ENCODE measurements at regions not wholly inside any gene's neighbourhood (a gene's known extent, or its start where the extent isn't known, plus 50 kb on each side); places are given as distances from the start of the nearest gene placed in this dataset.

DNA sequence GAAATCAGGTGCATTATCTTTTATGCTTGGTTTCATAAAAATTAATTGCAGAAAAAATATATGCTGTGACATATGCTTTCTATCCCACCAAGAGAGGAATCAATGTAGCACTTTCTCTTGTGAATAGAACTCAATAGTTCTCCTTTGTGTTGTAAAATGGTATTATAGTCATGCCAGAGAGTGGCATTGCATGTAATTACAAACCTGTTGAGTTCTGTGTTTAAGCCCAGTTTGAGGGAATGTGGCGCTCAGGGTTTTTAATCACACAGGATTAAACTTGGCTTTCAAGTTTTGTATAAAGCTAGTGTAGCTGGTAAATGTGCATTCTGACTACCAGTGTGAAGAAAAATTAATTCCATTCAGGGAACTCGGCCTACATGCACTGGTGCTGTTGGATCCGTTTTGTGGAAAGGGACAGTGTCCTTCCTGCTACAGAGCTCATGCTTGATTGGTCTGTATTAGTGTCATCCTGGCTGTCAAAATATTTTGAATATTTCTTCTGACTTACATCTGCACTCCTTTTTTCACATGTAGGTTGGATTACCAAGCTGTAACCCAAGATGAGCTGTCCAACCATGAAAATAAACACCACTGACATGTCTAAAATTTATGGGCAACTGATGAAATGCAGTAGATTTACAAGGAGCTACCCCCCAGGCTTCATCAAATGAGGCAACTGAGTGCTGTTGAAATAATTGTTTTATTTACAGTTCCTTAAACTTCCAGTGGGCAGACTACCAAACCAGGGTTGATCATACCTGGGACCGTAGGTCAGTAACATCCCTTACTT, 80.3 kb downstream of the SLC4A3 start:
- Histone ChIP-seq H3K27ac (ENCODE audit: low read depth, low read length) (no peak overlapping the region), H3K79me2 (ENCODE audit: control insufficient read depth, low read length) (peaks cover 76% of the 10 kb centered on the region), H4K20me1 (ENCODE audit: control insufficient read depth, insufficient read depth, low read depth, low read length) (no peaks in the 10 kb centered on the region), H3K4me2 (ENCODE audit: low read length) (no peak overlapping the region), H3K36me3 (ENCODE audit: control insufficient read depth, low read length) (peaks cover 11% of the 10 kb centered on the region), H3K27me3 (ENCODE audit: control insufficient read depth, low read length) (no peaks in the 10 kb centered on the region), H3K9me3 (ENCODE audit: control insufficient read depth, insufficient read depth, low read length) (no peaks in the 10 kb centered on the region), H3K4me3 (ENCODE audit: low read length) (no peak overlapping the region), H3K9me2 (replicated peaks; ENCODE audit: control insufficient read depth, low read length) (no peaks in the 10 kb centered on the region), H3F3A (ENCODE audit: control insufficient read depth, insufficient read depth) (no peaks in the 10 kb centered on the region), H3K4me1 (ENCODE audit: control insufficient read depth, low read length) (no peaks in the 10 kb centered on the region)
- TF ChIP-seq EZH2phosphoT487 (IDR thresholded peaks at IDR 0.05; ENCODE audit: borderline replicate concordance, low read length): no peak
- TF ChIP-seq, protein P1, sequence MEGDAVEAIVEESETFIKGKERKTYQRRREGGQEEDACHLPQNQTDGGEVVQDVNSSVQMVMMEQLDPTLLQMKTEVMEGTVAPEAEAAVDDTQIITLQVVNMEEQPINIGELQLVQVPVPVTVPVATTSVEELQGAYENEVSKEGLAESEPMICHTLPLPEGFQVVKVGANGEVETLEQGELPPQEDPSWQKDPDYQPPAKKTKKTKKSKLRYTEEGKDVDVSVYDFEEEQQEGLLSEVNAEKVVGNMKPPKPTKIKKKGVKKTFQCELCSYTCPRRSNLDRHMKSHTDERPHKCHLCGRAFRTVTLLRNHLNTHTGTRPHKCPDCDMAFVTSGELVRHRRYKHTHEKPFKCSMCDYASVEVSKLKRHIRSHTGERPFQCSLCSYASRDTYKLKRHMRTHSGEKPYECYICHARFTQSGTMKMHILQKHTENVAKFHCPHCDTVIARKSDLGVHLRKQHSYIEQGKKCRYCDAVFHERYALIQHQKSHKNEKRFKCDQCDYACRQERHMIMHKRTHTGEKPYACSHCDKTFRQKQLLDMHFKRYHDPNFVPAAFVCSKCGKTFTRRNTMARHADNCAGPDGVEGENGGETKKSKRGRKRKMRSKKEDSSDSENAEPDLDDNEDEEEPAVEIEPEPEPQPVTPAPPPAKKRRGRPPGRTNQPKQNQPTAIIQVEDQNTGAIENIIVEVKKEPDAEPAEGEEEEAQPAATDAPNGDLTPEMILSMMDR (IDR thresholded peaks at IDR 0.05; ENCODE audit: low read depth, low read length, poor library complexity, severe bottlenecking): no peak

DNA sequence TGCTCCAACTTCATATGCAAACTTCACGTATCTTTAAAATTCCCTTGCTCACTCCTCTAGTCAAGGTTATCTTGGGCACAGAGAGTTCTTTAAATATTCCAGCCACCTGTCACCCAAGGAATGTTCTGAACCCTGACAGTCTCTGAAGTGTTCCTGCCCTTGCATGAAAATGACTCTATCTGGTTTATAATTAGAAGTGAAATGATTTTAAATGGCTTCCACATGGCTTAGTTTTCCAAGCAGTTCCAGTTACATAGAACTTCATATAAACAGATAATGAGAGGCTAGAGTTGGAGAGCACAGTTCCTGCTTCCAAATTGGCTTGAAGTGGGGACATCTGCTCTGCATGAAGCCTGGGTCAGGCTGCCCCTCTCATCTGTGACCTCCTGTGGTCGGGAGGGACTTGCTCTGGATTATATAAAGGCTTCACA, 81.9 kb downstream of the SLC4A3 start:
- no peaks in the 10 kb centered on the region for H3K27me3 ChIP-seq (ENCODE audit: control insufficient read depth, low read length)
- H3K4me1 ChIP-seq (ENCODE audit: control insufficient read depth, low read length): no peaks in the 10 kb centered on the region
- peaks cover 11% of the 10 kb centered on the region for H3K36me3 ChIP-seq (ENCODE audit: control insufficient read depth, low read length)
- no peaks in the 10 kb centered on the region for H3K9me2 ChIP-seq (replicated peaks; ENCODE audit: control insufficient read depth, low read length)
- TF ChIP-seq EZH2phosphoT487 (IDR thresholded peaks at IDR 0.05; ENCODE audit: borderline replicate concordance, low read length): no peak
- TF ChIP-seq, protein P1 (IDR thresholded peaks at IDR 0.05; ENCODE audit: low read depth, low read length, poor library complexity, severe bottlenecking): no peak
- no peaks in the 10 kb centered on the region for H3F3A ChIP-seq (ENCODE audit: control insufficient read depth, insufficient read depth)
- no peaks in the 10 kb centered on the region; the same call in 1 of the 2 replicates for H3K9me3 ChIP-seq (ENCODE audit: control insufficient read depth, insufficient read depth, low read length)
- H3K4me2 ChIP-seq (ENCODE audit: low read length): no peak overlapping the region
- H3K4me3 ChIP-seq (ENCODE audit: low read length): no peak overlapping the region
- H3K27ac ChIP-seq (ENCODE audit: low read depth, low read length): no peak overlapping the region
- no peaks in the 10 kb centered on the region for H4K20me1 ChIP-seq (ENCODE audit: control insufficient read depth, insufficient read depth, low read depth, low read length)
- peaks cover 68% of the 10 kb centered on the region for H3K79me2 ChIP-seq (ENCODE audit: control insufficient read depth, low read length)

DNA sequence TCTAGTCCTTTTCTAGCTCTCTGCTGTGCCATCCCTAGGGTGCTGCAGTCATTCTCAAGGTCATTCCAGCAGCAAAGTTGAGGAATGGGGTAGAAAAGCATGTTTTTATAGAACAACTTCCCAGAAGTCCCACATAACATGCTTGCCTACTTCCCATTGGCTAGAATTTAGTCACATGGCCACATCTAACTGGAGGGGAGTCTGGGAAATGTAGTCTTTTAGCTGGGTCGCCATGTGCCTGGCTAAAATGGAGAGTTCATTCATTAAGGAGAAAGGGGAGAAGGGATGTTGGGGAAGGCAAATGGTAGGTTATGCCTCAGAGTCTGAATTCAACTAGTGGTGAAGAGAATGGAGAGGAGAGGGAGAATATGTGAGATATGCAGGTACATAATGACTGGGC, 85.7 kb downstream of the SLC4A3 start:
- no peaks in the 10 kb centered on the region for H3F3A ChIP-seq (ENCODE audit: control insufficient read depth, insufficient read depth)
- H3K9me2 ChIP-seq (replicated peaks; ENCODE audit: control insufficient read depth, low read length): no peaks in the 10 kb centered on the region
- peaks cover 8% of the 10 kb centered on the region for H3K36me3 ChIP-seq (ENCODE audit: control insufficient read depth, low read length)
- H3K27ac ChIP-seq (ENCODE audit: low read depth, low read length): no peak overlapping the region
- H3K4me1 ChIP-seq (ENCODE audit: control insufficient read depth, low read length): 0 out of 2 replicates have a peak, but pooled peaks cover 7% of the 10 kb centered on the region
- TF ChIP-seq, protein P1 (IDR thresholded peaks at IDR 0.05; ENCODE audit: low read depth, low read length, poor library complexity, severe bottlenecking): no peak
- no peak for TF ChIP-seq EZH2phosphoT487 (IDR thresholded peaks at IDR 0.05; ENCODE audit: borderline replicate concordance, low read length)
- no peaks in the 10 kb centered on the region for H4K20me1 ChIP-seq (ENCODE audit: control insufficient read depth, insufficient read depth, low read depth, low read length)
- no peaks in the 10 kb centered on the region; the same call in 1 of the 2 replicates for H3K9me3 ChIP-seq (ENCODE audit: control insufficient read depth, insufficient read depth, low read length)
- H3K4me3 ChIP-seq (ENCODE audit: low read length): no peak overlapping the region
- H3K79me2 ChIP-seq (ENCODE audit: control insufficient read depth, low read length): peaks cover 41% of the 10 kb centered on the region
- H3K27me3 ChIP-seq (ENCODE audit: control insufficient read depth, low read length): no peaks in the 10 kb centered on the region
- H3K4me2 ChIP-seq (ENCODE audit: low read length): no peak overlapping the region
